Lung (tissue), 11 donors: ENCODE measurements at regions not wholly inside any gene's neighbourhood (a gene's known extent, or its start where the extent isn't known, plus 50 kb on each side); places are given as distances from the start of the nearest gene placed in this dataset.

Source experiments
- ATAC-seq: fragments of 200-7000 bp; cut with Tn5 transposase; one replicate; pipeline ENCODE4 v1.9.1; 2020; ENCODE audit warnings: moderate number of reproducible peaks; ENCODE audit not compliant: insufficient read depth, low FRiP score
- DNase-seq, 3 donors: peaks; one replicate each; pipeline ENCODE4 v3.0.0-alpha.2; 2013 to 2017
- H3K27ac ChIP-seq, 2 donors: one replicate each; pipeline ENCODE4 v1.5.1; 2013; ENCODE audit warnings: mild to moderate bottlenecking in 2 of 2, moderate library complexity in 2 of 2, control low read depth in 1 of 2, inconsistent platforms in 1 of 2, low read depth in 1 of 2, low read length in 1 of 2
- H3K27me3 ChIP-seq, 3 donors: one replicate each; pipeline ENCODE4 v1.5.1; 2013; ENCODE audit warnings: low read length in 2 of 3; ENCODE audit not compliant: control insufficient read depth in 3 of 3, insufficient read depth in 3 of 3
- H3K36me3 ChIP-seq, 4 donors: one replicate each; pipeline ENCODE4 v1.5.1; 2013; ENCODE audit warnings: low read length in 4 of 4, mild to moderate bottlenecking in 1 of 4, moderate library complexity in 1 of 4; ENCODE audit not compliant: control insufficient read depth in 4 of 4, insufficient read depth in 4 of 4
- H3K4me1 ChIP-seq, 5 donors: one replicate each; pipeline ENCODE4 v1.5.1; 2013; ENCODE audit warnings: low read length in 5 of 5, mild to moderate bottlenecking in 2 of 5, moderate library complexity in 1 of 5; ENCODE audit not compliant: control insufficient read depth in 5 of 5, insufficient read depth in 5 of 5
- H3K4me3 ChIP-seq: one replicate; pipeline ENCODE4 v1.5.1; 2013; ENCODE audit warnings: mild to moderate bottlenecking, control low read depth, moderate library complexity
- H3K9ac ChIP-seq, 2 donors: one replicate each; pipeline ENCODE4 v1.5.1; 2013; ENCODE audit warnings: low read length in 2 of 2, control low read depth in 1 of 2; ENCODE audit not compliant: insufficient read depth in 1 of 2
- H3K9me3 ChIP-seq, 4 donors: one replicate each; pipeline ENCODE4 v1.5.1; 2013; ENCODE audit warnings: low read length in 3 of 4, mild to moderate bottlenecking in 1 of 4, moderate library complexity in 1 of 4; ENCODE audit not compliant: control insufficient read depth in 4 of 4, insufficient read depth in 3 of 4
- WGBS, 2 donors: extraction: QIAGEN DNeasy Blood & Tissue Kit; methylation state at CpG; one replicate each; pipeline ENCODE4 v1.1.7; 2013; 5-methylcytosine and 5-hydroxymethylcytosine counted together
- TF ChIP-seq, protein P1 (sequence below): IDR thresholded peaks from 2 replicates; pipeline ENCODE4 v1.5.1; 2012; ENCODE audit warnings: mild to moderate bottlenecking; ENCODE audit errors: control extremely low read depth, extremely low read depth
- donor health status: control.
- donor health status: control.
- donor health status: Bipolar disorder and iron deficiency.
- donor health status: healthy.
- donor health status: DM: yes; HTN: yes; CAD: no.

DNA sequence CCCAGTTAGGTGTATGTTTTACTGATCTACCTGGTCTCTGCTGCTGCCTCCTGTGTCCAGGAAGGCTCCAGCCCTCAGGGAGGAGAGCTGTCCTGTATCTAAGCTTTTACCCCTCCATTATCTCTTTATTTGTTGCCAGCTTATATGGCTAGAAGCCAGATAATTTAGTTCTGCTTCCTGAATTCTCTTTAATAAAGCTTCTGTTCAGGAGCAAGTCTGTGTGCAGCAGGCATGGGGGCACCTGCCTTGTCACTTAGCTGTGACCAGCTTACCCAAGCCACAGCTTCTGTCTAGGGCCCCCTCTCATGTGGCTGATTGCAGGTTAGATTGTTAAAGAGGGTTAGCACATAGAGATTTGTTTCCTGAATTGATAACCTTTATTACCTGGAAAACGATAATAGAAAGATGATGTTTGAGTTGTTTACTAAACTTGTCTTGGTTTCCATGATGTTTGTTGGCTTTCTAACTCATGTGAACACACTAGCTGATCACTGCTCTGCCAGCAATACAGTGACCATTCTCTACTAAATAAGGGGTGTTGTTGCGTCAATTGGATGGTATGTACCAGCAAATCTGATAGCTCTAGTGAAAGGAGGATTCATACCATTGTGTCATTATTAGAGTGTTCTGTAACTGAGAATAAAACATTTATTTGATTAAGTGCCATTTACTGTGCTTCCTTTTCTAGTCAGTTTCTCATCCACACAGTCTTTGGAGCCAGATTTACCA lies 189.8 kb upstream of the ANK2 start:
- WGBS, 2 donors: 89 to 93% methylated on average over 2 of the region's 2 CpGs
- H3K27ac ChIP-seq: no peak overlapping the region
- peaks cover 0 to 6% (median 0%) of the 10 kb centered on the region in 5 donors for H3K4me1 ChIP-seq
- no peak overlapping the region for H3K9ac ChIP-seq
- no peak overlapping the region for H3K4me3 ChIP-seq
- DNase-seq: no peak
- H3K36me3 ChIP-seq: no peaks in the 10 kb centered on the region
- ATAC-seq: no peak
- no peaks in the 10 kb centered on the region for H3K9me3 ChIP-seq
- TF ChIP-seq, protein P1, sequence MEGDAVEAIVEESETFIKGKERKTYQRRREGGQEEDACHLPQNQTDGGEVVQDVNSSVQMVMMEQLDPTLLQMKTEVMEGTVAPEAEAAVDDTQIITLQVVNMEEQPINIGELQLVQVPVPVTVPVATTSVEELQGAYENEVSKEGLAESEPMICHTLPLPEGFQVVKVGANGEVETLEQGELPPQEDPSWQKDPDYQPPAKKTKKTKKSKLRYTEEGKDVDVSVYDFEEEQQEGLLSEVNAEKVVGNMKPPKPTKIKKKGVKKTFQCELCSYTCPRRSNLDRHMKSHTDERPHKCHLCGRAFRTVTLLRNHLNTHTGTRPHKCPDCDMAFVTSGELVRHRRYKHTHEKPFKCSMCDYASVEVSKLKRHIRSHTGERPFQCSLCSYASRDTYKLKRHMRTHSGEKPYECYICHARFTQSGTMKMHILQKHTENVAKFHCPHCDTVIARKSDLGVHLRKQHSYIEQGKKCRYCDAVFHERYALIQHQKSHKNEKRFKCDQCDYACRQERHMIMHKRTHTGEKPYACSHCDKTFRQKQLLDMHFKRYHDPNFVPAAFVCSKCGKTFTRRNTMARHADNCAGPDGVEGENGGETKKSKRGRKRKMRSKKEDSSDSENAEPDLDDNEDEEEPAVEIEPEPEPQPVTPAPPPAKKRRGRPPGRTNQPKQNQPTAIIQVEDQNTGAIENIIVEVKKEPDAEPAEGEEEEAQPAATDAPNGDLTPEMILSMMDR: no peak
- no peaks in the 10 kb centered on the region for H3K27me3 ChIP-seq

DNA sequence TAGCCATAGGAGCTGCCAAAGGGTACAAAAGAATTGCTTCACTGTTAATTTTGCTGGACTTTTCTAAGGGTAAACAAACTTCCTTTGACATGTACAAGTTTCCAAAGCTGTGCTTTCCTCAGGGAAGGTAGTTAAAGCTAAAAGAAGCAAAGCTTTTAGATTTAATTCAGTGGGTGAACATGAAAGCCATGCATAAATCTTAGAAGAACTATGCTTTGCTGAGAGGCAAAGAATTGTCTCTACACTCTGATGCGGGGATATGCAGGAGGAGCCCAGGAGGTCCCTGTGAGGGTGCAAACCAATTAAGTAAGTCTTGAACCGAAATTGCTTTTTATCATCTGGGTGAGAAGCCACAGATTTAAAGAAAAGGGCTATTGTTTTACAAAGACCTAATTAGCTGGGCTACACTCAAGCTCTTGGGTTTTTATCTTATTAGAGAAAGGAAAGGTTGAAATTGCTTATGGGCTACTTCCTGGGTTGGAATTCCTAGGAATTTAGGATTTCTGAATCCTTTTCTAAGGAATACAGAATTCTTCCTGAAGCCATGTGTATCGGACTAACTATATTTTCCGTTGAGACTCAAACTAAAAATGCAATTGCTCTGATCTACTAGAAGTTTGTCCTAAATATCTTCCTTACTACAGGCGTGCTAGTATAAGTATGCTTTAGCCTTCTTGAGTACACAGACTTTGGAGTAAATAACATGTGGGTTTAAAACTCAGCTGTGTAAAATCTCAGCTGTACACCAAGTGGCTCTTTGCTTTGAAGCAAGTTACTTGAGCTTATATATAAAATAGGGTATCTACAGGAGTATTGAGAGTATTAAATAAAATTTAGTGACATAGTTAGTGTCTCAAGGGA lies 188.4 kb upstream of the ANK2 start:
- H3K9ac ChIP-seq: no peak overlapping the region
- H3K27me3 ChIP-seq: no peaks in the 10 kb centered on the region
- H3K36me3 ChIP-seq: no peaks in the 10 kb centered on the region
- H3K4me1 ChIP-seq: peaks cover 0 to 6% (median 0%) of the 10 kb centered on the region in 5 donors
- H3K27ac ChIP-seq: no peak overlapping the region
- H3K4me3 ChIP-seq: no peak overlapping the region
- WGBS, 2 donors: 63 to 69% methylated on average over 5 of the region's 5 CpGs
- TF ChIP-seq, protein P1: no peak
- no peak for ATAC-seq
- peak in 1 of 3 donors; percentile 2 for DNase-seq
- no peaks in the 10 kb centered on the region for H3K9me3 ChIP-seq

DNA sequence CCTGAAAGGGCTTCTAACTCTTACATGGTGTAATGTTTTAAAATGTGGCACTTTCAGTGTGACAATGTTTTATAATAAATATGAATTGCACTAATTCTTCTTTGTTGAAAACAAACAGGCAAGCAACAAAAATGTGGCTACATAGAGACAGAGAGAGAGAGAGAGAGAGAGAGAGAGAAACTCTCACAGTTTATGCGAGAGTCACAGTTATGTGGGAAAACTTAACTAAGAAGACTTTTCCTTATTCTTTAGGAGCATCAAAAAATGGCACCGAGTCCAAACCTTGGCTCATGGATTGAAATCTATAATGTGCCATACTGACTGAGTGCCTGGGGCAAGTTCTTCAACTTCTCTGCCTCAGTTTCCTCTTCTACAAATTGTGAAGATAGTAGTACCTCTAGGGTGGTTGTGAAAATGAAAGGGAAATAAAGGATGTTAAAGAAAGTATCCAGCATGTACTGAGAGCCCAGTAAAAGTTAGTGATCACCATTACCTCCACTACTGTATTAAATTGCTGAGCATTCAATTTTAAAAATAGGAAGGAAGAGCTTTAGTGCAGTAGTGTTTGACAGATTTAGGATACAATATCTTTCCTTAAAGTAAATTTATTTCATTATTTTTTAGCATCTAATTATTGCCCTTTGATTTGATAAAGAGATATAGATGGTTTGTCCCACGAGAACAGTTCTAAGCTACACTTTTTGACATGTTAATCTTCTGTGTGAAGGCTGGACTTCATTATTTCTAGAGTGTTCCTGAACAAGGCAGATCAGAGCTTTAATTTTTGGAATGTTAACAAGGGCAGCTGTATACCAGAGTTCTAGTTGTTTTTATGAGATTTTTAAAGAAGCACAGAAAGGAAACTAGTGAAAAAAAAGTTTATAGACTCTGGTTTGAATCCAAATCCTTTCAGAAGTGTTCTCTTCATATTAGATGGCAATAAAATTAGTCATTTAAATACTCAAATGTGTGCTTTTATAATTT lies 187.5 kb upstream of the ANK2 start:
- DNase-seq (no peak), ATAC-seq (no peak)
- 82 to 86% methylated on average over 3 of the region's 3 CpGs for WGBS, 2 donors
- Histone ChIP-seq H3K9me3 (no peaks in the 10 kb centered on the region), H3K9ac (no peak overlapping the region), H3K27ac (peak overlapping the region in 1 of 2 donors; percentile 21), H3K4me3 (no peak overlapping the region), H3K4me1 (peaks cover 0 to 2% (median 0%) of the 10 kb centered on the region in 5 donors), H3K36me3 (no peaks in the 10 kb centered on the region), H3K27me3 (no peaks in the 10 kb centered on the region)
- TF ChIP-seq, protein P1: no peak
